Activated CD8-positive, alpha-beta memory T cell treated with anti-CD3 and anti-CD28 coated beads, Interleukin-2, amount 50 U/mL, for 1 hour (primary cell): ENCODE measurements at regions not wholly inside any gene's neighbourhood (a gene's known extent, or its start where the extent isn't known, plus 50 kb on each side); places are given as distances from the start of the nearest gene placed in this dataset.
"Not testable (repeated sequence)": the region's sequence is repeated elsewhere in the genome, so short reads cannot be mapped to it uniquely, and the experiment has no call there.

Source experiments
- DNase-seq: peaks from one replicate; pipeline ENCODE4 v3.0.0-alpha.2; 2020; ENCODE audit errors: extremely low read depth

GRCh38 chr14:48266201-48266600 is 590.8 kb upstream of the MDGA2 start:
- DNase-seq, result not testable (repeated sequence)

DNA sequence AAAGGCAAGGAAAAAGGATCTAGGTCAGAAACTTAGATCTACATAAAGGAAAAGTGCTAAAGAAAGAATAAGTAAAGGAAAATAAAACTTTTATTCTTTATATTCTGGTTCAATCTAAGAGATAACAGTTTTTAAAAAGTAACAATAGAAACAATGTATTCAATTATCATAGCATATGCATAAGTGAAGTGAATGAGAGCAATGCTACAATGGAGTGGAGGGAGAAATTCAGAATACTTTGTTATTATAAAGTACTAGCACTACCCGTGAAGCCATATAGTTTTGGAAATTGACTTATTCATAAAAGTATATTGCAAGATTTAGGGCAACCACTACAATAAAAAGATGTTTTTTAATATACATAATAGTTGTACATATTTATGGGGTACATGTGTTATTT is 586.0 kb upstream of the MDGA2 start:
- DNase-seq, result no peak

DNA sequence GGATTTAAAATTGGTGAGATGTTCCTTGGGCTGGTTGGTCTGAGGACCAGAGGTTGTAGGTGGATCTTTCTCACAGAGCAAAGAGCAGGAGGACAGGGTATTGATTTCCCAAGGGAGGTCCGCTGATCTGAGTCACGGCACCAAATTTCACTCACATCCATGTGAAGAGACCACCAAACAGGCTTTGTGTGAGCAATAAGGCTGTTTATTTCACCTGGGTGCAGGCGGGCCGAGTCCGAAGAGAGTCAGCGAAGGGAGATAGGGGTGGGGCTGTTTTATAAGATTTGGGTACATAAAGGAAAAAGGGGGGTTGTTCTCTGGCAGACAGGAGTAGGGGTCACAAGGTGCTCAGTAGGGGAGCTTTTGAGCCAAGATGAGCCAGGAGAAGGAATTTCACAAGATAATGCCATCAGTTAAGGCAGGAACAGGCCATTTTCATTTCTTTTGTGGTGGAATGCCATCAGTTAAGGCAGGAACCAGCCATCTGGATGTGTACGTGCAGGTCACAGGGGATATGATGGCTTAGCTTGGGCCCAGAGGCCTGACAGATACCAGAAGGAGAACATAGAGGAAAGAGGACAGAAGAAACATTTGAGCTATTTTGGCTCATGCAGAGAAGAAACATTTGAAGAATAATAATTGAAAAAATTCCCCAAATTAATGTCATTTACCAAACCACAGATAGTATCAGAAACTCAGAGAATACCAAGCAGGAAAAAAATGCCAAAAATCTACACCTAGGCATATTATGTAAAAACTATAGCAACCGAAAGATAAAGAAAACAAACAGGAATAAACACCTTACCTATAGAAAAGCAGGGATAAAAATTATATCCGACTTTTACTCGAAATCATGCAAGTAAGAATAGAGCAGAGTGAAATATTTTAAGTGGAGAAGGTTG is 585.2 kb upstream of the MDGA2 start:
- not testable (repeated sequence) for DNase-seq

DNA sequence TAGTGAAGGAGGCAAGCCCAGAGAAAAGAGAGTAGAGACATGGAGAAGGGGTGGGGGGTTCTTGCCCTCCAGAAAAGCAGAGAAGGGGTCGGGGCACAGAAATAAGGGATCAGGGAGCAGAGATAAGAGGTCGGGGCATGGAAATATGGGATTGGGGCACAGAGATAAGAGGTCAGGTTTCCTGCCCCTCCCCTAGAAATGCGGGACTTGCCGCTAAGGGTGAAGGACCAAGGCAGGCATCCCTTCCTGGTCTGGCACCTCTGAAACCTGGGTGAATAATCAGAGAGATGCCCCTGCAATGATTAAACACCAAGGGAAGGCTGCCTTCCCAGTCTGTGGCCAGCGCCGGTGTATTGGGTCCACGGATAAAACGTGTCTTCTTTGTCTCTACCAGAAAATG is 584.5 kb upstream of the MDGA2 start:
- not testable (repeated sequence) for DNase-seq

- not testable (repeated sequence) for DNase-seq
These were observed 583.8 kb upstream of the MDGA2 start for GRCh38 chr14:48259232-48259631.

DNA sequence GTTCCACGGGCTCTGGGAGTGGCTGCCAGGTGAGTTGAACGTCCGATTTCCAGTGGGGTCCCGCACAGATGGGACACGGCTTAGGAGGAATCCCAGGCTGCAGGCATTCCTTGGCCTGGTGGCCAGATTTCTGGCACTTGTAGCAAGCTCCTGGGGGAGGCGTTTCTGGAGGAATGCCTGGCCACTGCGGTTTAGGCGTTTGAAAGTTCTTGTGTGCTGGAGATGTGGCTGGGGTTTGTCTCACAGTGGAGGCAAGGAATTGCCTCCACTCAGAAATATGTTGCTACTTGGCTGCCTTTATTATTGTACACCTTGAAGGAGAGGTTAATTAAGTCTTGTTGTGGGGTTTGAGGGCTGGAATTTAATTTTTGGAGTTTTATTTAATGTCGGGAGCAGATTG is 583.3 kb upstream of the MDGA2 start:
- DNase-seq, result not testable (repeated sequence)

GRCh38 chr14:48253020-48253419 is 577.6 kb upstream of the MDGA2 start:
- no peak for DNase-seq

- no peak for DNase-seq
These were observed 575.9 kb upstream of the MDGA2 start for GRCh38 chr14:48251290-48251689.

DNA sequence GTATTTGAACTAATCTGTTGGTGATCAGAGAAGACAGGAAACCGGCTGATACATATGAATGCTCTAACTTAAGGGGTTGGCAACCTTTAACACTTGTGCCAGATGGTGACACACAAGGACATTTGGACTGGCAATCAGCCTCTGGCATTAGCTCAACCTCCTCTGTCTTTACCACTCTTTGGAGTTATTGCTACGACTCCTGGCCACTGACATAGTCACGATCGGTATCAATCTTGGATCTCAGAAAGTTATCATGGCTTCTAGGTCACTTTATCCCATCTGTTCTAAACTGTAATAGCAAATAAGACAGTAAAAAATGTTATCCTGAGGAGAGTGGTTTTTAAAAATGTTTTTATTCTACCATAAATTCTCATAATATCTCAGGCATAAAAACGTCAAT is 575.2 kb upstream of the MDGA2 start:
- no peak for DNase-seq

DNA sequence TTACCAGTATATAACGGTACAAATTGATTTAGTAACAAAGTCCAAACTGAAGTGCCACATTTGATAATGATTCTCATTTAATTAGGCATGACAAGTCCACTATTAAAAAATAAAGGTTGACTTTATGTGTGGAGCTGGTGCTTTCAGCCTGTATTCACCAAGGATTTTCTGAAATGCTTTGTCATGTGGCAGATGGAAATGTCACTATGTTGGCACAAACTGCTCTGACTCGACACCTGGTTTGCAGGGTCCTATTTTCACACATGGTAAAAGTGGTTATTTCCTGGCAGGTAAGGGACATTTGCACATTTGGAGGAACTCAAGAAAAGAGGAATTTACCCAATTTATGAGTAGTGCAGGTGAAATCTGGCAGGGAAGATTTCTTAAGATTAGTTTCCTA is 572.6 kb upstream of the MDGA2 start:
- DNase-seq, result no peak

DNA sequence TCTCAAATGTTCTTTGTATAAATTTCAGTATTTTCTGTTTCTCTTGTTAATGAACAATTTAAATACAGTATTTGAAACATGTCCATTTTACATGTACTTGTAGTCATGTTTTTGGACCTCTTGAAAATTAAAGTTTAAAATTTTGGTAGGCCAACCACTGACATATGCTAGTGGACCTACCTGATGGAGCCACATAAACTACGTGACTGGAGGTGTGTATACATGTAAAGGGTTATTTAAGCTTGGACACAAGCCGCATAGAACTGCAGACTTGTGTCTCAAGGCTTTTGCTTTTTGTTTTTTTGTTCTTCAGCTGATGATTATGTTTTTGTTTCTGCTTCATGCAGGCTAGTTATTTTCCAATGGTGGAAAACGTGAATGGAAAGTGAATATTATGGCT is 568.5 kb upstream of the MDGA2 start:
- DNase-seq, result no peak

DNA sequence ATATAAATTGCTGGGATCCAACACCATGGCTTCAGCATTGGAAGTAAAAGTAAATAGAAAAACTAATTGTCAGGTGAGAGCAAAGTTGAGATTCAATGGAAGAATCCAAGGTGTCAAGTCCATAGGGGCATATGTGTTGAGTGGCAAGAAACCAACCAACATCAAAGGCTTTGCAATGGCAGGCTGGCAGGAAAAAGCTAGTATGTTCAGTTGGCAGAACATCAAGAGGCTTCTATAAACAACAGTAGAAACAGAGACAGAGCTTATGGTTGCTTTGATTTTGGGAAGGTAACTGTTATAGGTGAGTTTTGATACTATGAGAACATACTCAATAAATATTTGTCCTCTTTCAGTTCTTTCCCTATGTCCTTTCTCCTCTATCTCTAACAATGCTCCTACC is 553.7 kb upstream of the MDGA2 start:
- DNase-seq, result no peak

DNA sequence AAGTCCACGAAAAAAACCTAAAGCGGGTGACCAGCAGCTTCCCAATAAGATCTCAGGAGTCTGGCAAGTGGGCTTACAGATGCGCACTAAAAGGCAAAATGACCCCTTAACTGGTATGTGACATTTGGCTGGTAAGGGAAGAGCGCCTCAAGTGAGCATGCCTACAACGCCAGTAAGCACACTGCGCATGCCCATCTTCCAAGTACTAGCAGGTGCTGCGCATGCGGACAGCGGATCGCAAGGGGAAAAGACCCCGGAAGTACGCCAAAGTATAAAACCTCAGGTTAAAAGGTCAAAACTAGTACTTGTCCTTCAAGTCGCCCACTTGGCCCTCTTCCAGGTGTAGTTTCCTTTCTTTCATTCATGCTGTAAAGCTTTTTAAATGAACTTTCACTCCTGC is 518.5 kb upstream of the MDGA2 start:
- no peak for DNase-seq

- not testable (repeated sequence) for DNase-seq
These were observed 474.2 kb upstream of the MDGA2 start for GRCh38 chr14:48149624-48150023.

- DNase-seq, result no peak
These were observed 465.4 kb upstream of the MDGA2 start for GRCh38 chr14:48140804-48141203.

- DNase-seq, result no peak
These were observed 454.1 kb upstream of the MDGA2 start for GRCh38 chr14:48129472-48129871.

GRCh38 chr14:48127674-48128073 is 452.3 kb upstream of the MDGA2 start:
- no peak for DNase-seq

DNA sequence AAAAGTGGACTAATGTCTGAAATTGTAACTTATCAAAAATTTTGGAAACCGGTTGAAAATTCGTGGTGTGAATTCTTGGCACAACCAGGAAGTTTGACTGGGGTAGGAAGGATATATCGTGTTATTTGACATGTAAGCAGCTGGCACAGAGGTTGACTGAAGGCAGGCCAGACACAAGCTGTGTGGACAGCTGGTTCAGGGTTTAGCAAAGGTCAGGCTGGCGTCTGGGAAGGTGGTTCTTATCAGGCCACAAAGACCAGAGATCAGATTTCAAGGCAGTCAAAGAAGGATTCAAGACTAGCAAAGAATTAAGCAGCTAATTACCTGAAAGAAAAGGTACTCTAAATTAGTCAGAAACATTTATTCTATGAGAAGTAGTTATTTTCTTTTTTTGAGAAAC is 450.2 kb upstream of the MDGA2 start:
- no peak for DNase-seq

- no peak for DNase-seq
These were observed 438.3 kb upstream of the MDGA2 start for GRCh38 chr14:48113713-48114112.

DNA sequence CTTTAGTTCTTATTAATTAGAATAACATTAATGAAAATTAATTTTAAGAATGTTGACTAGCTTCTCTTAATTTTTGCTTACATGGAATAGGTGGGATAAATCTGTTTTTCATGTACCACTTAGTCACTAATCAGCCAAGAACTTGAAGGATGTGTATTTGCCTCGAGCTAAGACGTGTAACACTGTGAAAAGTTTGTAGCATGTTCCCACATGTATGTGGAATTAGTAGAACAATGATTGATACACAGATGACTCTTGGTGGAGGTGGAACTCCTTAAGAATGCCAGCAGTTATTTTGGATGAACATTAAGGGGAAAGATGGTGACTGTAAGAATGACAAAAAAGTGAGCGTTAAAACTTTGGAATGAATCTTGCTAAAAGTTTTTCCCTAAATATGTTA is 435.7 kb upstream of the MDGA2 start:
- no peak for DNase-seq

DNA sequence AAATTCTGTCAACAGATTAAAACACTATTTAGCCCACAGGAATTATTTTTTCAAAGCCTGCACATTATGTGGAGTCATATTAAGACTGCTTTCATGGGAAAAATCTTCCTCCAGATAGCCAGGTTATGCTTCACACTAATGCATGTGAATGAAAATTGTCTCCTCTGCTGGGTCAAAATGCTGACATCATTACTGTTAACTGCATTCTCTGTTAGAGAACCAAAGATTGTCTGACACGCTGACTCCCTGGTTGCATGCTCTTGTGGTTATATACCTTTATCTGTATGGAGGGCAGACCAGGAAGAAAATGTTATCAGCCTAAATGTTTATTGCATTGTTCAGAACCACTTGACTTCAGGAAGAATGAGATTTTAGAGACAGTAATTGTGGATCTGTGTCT is 432.2 kb upstream of the MDGA2 start:
- DNase-seq, result no peak

DNA sequence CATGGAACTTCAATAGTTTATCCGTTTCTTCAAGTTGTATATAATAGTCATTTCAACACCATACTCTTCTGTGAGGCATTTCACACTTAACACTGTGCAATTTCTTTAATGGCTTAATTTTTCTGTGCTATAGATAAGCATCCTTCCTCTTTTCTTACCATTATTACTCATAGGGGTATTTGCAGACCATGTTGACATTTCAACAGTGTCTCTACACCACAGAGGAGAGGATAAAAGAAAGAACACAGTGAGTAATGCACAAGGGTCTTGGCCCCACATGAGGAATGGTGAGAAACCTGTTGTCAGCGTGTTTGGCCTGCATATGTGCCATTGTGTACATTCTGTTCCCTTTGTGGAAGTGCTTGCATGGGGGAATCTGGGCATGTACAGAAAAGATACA is 421.5 kb upstream of the MDGA2 start:
- no peak for DNase-seq

GRCh38 chr14:48086516-48086915 is 411.1 kb upstream of the MDGA2 start:
- no peak for DNase-seq

GRCh38 chr14:48075487-48075886 is 400.1 kb upstream of the MDGA2 start:
- no peak for DNase-seq
